Fibroblast of mammary gland (primary cell): ENCODE measurements at regions not wholly inside any gene's neighbourhood (a gene's known extent, or its start where the extent isn't known, plus 50 kb on each side); places are given as distances from the start of the nearest gene placed in this dataset.
A peak's percentile ranks its signal among the peaks of the same experiment; 100 is the strongest.
"Not testable (repeated sequence)": the region's sequence is repeated elsewhere in the genome, so short reads cannot be mapped to it uniquely, and the experiment has no call there.

Experiments used
- DNase-seq: peaks from one replicate; pipeline ENCODE4 v3.0.0-alpha.2; 2010; ENCODE audit warnings: low read depth
- H3K4me3 ChIP-seq: 2 replicates; pipeline ENCODE4 v1.5.1; 2011; ENCODE audit warnings: low read depth, mild to moderate bottlenecking, low read length, moderate library complexity; ENCODE audit not compliant: control insufficient read depth
- TF ChIP-seq, protein P1 (sequence below): conservative IDR thresholded peaks from 2 replicates; pipeline ENCODE4 v1.5.1; 2011; ENCODE audit warnings: low read depth, low read length, inconsistent platforms; ENCODE audit not compliant: control insufficient read depth, insufficient read depth

DNA sequence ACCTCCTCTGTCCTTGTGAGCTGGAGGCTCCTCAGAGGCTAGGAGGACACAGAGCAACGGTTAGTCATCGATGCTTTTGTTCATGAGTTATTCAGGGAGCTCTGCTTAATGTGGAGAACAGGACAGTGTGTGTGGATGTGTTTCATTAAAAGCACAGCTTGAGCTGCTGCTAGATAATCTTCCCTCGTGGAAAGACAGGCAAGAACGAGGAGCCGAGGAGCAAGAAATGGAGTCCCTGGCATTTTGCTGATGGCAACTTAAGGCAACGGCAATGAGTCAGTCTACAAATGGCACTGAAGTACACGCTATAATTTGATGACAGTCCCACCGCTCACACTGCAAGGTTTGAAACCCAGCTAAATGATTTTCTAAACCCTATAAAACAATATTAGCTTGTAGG, 106.2 kb downstream of the IGLL1 start:
- TF ChIP-seq, protein P1, sequence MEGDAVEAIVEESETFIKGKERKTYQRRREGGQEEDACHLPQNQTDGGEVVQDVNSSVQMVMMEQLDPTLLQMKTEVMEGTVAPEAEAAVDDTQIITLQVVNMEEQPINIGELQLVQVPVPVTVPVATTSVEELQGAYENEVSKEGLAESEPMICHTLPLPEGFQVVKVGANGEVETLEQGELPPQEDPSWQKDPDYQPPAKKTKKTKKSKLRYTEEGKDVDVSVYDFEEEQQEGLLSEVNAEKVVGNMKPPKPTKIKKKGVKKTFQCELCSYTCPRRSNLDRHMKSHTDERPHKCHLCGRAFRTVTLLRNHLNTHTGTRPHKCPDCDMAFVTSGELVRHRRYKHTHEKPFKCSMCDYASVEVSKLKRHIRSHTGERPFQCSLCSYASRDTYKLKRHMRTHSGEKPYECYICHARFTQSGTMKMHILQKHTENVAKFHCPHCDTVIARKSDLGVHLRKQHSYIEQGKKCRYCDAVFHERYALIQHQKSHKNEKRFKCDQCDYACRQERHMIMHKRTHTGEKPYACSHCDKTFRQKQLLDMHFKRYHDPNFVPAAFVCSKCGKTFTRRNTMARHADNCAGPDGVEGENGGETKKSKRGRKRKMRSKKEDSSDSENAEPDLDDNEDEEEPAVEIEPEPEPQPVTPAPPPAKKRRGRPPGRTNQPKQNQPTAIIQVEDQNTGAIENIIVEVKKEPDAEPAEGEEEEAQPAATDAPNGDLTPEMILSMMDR, result no peak
- DNase-seq, result no peak
- no peak overlapping the region for H3K4me3 ChIP-seq

DNA sequence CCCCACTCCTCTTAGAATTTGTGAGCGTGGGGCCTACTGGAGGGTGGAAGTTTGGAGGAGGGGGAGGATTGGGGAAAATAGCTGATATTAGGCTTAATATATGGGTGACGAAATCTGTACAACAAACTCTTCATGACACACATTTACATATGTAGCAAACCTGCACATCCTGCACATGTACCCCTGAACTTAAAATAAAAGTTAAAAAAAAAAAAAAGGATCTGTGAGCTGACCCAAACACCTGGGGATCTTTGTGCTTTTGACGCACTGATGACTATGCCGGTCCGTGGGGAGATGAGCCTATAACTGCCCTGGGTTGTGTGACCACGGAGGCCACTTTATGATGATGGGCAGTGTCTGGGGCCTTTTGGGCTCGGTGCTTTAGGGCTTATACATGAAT, 107.7 kb downstream of the IGLL1 start:
- H3K4me3 ChIP-seq, result not testable (repeated sequence)

DNA sequence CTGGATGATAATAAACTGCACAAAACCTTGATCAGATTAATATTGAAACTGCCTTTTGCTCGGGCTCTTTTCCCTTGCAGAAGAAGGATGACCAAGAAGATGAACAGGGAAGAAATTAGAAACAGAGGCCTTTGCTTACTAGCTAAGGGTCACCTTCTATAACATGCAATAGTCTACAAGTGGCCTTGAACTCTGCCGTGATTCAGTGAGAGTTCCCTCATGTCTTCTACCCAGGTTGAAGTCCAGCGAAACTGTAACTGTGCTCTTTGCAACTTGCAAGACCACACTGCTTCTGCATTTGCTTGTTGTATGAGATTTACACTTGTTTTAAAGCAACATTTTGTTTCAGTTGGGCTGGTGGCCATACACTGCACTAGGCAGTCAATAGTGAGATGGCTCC, 108.4 kb downstream of the IGLL1 start:
- no peak overlapping the region for H3K4me3 ChIP-seq
- no peak for DNase-seq
- TF ChIP-seq, protein P1, result no peak

More for the DNA sequence above, 107.7 kb downstream of the IGLL1 start:
- not testable (repeated sequence) for DNase-seq

DNA sequence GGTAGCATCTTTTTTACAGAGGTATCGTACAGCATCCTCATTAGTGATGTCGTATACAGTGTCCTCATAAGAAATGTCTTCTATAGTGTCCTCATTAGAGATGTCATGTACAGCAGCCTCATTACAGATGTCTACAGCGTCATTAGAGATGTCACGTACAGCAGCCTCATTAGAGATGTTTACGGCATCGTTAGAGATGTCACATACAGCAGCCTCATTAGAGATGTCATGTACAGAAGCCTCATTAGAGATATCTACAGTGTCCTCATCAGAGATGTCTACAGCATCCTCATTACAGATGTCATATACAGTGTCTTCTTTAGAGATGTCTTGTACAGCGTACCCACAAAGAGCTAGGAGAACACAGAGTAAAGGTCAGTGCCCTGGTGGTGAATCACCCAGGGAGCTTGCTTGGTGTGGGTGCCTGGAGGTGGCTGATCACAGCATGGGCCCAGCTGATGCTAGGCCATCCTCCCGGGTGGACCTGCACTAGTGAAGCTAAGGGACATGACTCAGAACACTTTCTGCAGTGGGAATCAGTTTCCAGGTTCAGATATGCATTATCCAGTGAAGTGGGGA, 109.2 kb downstream of the IGLL1 start:
- TF ChIP-seq, protein P1, result no peak
- no peak overlapping the region for H3K4me3 ChIP-seq

DNA sequence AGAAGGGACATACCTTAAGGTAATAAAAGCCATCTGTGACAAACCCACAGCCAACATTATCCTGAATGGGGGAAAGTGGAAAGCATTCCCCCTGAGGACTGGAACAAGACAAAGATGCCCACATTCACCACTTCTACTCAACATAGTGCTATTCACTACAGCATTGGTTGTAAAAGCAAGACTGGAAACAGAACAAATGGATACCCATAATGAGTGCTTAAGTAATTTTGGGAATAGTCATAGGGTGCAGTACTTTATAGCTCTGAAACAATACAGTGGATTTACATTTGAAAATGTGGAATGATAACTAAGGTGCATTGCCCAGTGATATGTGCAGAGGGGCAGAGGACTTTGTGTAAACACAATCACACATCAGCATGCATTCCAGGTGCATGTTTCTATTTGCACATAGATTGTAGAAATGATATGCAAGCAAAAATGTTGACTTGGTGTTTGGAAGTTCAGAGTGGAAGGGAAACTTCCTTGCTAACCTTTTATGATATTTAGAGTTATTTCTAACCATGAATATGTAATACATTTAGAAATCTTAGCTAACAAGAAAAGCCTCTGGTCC, 112.3 kb downstream of the IGLL1 start:
- TF ChIP-seq, protein P1, result no peak
- H3K4me3 ChIP-seq, result no peak overlapping the region
- DNase-seq, result no peak

More for the DNA sequence above, 109.2 kb downstream of the IGLL1 start:
- no peak for DNase-seq

DNA sequence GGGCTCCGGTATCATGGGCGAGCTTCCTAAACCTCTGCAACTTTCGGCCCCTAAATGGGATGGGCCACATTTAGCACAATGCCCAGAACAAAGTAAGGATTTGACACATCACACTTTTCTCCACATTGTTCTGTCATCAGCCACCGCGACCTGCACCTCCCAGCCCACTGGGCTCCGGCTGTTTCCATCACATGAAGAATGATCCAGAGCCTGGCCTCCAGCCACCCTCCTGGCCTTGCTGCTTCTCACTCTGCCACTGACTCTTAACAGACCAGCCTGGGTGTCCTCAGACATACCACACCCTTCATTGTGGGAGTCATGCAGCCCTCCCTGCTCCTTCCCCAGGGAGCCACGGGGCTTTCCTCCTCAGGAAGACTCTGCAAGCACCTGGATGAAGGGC, 113.7 kb downstream of the IGLL1 start:
- no peak for DNase-seq
- no peak overlapping the region for H3K4me3 ChIP-seq
- TF ChIP-seq, protein P1, result no peak

DNA sequence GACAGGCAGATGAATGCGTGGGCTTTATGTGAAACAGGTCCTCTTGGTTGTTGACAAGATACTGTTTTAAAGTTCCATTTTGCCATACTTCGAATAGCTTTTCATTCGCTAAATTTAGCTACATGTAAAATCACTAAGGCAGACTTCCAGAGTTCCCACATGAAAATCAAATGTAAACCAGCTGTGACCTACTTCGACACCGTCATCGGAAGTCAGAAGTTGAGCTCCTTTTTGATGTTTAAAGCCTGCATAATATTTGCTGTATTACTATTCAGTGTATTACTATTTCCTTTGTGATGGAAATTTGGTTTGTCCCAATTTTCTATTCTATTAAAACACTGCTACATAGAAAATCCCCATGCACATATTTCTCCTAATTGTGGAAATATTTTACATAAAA, 115.3 kb downstream of the IGLL1 start:
- DNase-seq, result peak; percentile 4
- not testable (repeated sequence) for H3K4me3 ChIP-seq

DNA sequence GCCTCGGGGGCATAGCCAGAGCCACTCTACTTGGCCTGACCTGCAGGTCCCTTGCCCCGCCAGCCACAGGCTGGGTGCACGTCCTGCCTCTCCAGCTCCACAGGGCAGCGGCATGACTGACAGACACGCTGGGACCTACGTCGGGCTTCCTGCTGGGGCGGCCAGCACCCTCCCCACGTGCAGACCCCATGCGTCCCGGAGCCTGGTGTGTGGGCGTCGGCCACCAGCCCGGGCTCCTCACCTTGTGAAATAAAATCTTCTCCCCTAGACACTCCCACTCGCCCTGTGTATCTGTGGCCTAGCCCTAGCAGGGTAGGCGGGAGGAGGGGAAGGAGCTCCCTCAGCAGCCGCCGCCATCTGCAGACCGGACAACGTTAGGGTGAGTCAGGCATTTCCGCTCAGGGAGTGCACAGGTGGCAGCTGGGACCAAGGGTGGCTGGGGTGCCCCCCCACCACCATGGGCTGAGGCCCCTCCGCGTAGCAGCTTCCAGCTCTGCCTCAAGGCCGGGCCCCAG, 119.5 kb downstream of the IGLL1 start:
- DNase-seq, result not testable (repeated sequence)

DNA sequence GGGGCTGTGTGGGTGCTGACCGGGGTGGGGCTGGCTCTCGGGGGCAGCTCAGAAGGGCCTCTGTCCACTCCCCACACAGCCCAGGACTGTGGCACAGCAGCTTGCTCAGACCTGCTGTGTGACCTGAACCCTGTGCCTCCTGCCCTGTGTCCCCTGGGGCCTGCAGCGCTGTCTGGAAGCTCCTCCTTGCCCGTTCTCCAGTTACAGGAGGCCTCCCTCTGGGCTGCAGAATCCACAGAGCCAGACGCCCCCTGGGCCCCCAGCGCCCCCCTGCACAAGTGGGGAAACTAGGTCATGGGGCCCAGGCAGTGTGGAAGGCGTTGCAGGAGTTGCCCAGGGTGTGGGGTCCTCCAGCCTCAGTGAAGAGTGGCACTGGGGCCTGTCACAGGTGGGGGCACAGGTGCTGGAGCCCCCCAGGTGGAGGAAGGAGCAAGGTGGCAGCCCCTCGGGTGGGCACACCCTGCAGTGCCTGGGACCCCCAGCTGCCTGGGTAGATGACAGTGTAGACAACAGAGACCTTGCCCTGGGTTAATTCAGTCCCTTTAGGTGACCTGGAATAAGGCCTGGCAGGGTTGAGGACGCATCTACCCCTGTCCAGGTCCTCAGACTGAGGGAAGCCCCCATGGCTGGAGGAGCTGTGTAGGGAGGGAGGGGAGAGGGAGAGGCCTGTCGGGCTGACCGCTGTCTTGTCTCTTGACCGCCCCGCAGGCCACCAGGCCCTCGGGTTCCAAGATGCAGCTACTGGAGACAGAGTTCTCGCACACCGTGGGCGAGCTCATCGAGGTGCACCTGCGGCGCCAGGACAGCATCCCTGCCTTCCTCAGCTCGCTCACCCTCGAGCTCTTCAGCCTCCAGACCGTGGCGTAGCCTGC, 120.2 kb downstream of the IGLL1 start:
- not testable (repeated sequence) for H3K4me3 ChIP-seq

More for the DNA sequence above, 119.5 kb downstream of the IGLL1 start:
- not testable (repeated sequence) for H3K4me3 ChIP-seq

More for the DNA sequence above, 120.2 kb downstream of the IGLL1 start:
- not testable (repeated sequence) for DNase-seq
